ENCODE measurements at regions not wholly inside any gene's neighbourhood (a gene's known extent, or its start where the extent isn't known, plus 50 kb on each side); places are given as distances from the start of the nearest gene placed in this dataset.

DNA sequence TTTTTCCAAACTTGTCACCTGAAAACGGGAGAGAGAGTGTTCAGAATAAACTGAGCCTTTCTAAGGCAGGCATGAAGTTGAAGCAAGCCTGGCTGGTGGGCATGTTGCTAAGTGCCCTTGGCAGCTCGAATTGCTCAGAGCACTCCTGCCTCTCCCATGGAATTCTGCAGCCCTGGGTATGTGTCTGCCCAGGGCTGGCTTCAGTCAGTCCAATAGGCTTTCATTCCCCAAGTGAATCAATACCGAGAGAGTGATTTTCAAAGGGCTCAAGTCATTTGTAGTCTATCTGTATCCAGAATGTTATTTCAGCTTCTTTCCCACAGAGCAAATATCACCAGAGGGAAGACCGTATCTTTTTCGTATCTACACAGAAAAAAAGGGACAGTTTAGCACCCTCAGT, 415.5 kb upstream of the COBL start:
- TF ChIP-seq MAX (IDR thresholded peaks at IDR 0.05): no peak
- TF ChIP-seq RAD21 (IDR thresholded peaks at IDR 0.05; ENCODE audit: low read depth): no peak
- no peak for TF ChIP-seq YY1 (IDR thresholded peaks at IDR 0.05; ENCODE audit: low read depth)
- no peak for TF ChIP-seq EP300 (IDR thresholded peaks at IDR 0.05; ENCODE audit: borderline replicate concordance)
- TF ChIP-seq TEAD4 (IDR thresholded peaks at IDR 0.05): no peak
- TF ChIP-seq CREB1 (IDR thresholded peaks at IDR 0.05; ENCODE audit: low read depth): no peak
- TF ChIP-seq TAF1 (IDR thresholded peaks at IDR 0.05; ENCODE audit: low read depth): no peak
- TF ChIP-seq TCF12 (IDR thresholded peaks at IDR 0.05; ENCODE audit: low read depth): no peak
- TF ChIP-seq, protein P1, sequence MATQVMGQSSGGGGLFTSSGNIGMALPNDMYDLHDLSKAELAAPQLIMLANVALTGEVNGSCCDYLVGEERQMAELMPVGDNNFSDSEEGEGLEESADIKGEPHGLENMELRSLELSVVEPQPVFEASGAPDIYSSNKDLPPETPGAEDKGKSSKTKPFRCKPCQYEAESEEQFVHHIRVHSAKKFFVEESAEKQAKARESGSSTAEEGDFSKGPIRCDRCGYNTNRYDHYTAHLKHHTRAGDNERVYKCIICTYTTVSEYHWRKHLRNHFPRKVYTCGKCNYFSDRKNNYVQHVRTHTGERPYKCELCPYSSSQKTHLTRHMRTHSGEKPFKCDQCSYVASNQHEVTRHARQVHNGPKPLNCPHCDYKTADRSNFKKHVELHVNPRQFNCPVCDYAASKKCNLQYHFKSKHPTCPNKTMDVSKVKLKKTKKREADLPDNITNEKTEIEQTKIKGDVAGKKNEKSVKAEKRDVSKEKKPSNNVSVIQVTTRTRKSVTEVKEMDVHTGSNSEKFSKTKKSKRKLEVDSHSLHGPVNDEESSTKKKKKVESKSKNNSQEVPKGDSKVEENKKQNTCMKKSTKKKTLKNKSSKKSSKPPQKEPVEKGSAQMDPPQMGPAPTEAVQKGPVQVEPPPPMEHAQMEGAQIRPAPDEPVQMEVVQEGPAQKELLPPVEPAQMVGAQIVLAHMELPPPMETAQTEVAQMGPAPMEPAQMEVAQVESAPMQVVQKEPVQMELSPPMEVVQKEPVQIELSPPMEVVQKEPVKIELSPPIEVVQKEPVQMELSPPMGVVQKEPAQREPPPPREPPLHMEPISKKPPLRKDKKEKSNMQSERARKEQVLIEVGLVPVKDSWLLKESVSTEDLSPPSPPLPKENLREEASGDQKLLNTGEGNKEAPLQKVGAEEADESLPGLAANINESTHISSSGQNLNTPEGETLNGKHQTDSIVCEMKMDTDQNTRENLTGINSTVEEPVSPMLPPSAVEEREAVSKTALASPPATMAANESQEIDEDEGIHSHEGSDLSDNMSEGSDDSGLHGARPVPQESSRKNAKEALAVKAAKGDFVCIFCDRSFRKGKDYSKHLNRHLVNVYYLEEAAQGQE (IDR thresholded peaks at IDR 0.05; ENCODE audit: low read depth): no peak
- no peak for TF ChIP-seq NFIC (IDR thresholded peaks at IDR 0.05)
- no peak for TF ChIP-seq USF1 (IDR thresholded peaks at IDR 0.05)
- TF ChIP-seq CEBPB (IDR thresholded peaks at IDR 0.05): no peak

All from Ishikawa (cell line).